GM19452 (cell line): ENCODE measurements at regions not wholly inside any gene's neighbourhood (a gene's known extent, or its start where the extent isn't known, plus 50 kb on each side); places are given as distances from the start of the nearest gene placed in this dataset.
"Not testable (repeated sequence)": the region's sequence is repeated elsewhere in the genome, so short reads cannot be mapped to it uniquely, and the experiment has no call there.

Source experiments
- ATAC-seq: cut with Tn5 transposase; IDR thresholded peaks from one replicate; pipeline ENCODE4 v1.9.1; 2021; ENCODE audit not compliant: unreplicated experiment

DNA sequence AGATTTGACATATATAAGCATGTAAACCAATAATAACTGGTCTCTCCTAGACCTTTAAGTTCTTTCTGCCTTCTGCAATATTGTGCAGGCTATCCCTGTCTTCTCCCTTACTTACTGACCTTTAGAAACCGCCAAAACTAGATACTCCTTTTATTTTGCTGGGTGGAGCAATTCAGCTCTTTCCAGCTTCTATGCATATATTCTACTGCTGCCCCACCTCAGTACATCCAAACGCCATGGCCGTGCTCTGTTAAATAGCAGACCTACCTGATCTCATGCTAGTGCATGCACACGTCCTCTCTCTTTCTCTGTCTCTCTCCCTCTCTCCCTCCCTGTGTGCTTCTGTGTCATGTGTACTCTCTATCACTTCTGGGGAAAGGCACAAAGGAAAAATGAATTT lies 76.7 kb upstream of the CAPRIN1 start:
- no peak for ATAC-seq

DNA sequence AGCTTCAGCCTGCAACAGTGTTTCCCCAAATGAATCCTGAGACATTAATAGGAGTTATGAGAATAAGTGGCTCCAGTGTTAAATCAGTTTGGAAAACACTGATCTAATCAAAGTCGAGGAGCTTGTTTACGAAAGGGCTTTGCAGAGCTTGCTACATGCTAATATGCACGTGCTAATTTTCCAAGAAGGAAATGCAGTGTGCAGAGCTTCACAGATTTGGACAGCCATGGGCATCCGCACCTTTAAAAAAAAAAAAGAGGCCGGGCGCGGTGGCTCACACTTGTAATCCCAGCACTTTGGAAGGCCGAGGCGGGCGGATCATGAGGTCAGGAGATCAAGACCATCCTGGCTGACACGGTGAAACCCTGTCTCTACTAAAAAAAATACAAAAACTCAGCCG lies 79.7 kb upstream of the LMO2 start:
- not testable (repeated sequence) for ATAC-seq

DNA sequence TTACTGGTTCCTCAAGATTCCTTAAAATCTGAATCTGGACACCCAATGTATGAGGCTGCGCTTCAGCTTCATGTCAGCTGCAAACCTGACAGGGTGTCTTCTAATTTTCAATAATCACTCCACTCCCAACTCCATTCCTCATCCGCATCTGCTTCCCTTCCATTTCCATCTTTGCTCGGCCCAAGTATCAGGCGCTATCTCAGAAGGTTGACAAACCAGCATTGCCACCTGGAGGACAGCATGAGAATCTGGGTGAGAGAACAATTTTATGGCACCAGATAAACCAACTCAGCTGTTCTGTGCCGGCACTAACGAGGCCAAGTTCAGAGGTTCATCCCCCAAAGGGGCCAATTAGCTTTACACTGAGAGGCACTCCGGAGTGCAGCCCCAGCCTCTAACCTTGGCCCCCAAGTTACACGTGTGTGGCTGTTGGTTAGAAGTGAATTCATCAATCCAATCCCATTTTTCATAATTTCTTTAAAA lies 79.1 kb upstream of the LMO2 start:
- no peak for ATAC-seq

DNA sequence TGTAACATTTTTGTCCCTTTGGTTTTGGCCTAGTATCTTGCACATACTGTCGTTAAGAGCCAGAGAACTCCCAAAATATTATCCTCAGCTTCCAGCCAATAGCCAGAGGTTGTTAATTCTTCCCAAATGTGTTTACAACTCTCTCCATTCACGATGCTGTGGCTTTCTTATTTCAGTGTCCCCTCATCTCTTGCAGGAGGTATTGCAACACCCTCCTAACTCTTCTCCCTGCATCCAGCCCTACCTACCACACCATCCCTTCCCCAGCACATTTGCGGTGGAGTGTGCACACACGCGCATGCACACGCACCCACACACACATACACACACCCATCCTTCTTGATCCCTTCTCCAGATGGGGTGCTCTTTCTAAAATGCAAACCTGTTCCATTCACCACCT lies 75.6 kb upstream of the LMO2 start:
- no peak for ATAC-seq

GRCh38 chr11:33965032-33965431 lies 73.2 kb upstream of the LMO2 start:
- no peak for ATAC-seq

DNA sequence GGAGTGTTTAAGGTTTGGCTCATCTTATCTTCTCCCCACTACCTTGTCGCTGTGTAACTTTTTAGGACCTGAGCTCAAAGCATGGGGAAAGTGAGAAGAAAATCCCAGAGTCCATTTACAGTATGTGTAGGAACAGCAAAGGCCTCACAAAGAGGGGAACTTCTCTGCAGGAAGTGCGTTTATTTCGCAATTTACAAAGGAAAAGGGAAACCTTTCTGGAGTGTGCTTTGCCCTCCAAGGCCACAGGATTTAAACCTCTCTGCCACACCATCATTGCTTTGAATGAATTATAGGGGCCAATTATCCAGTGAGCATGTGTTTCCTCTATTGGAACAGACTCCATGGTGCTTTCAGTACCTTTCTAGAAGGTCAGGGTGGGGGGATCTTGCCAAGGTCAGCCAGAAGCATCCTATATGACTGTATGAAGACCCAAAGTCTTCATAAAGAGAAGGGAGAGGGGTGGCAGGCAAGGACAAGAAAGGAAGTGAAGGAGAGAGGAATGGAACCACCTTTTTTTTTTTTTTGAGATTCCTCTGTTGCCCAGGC lies 68.1 kb upstream of the LMO2 start:
- ATAC-seq: no peak

DNA sequence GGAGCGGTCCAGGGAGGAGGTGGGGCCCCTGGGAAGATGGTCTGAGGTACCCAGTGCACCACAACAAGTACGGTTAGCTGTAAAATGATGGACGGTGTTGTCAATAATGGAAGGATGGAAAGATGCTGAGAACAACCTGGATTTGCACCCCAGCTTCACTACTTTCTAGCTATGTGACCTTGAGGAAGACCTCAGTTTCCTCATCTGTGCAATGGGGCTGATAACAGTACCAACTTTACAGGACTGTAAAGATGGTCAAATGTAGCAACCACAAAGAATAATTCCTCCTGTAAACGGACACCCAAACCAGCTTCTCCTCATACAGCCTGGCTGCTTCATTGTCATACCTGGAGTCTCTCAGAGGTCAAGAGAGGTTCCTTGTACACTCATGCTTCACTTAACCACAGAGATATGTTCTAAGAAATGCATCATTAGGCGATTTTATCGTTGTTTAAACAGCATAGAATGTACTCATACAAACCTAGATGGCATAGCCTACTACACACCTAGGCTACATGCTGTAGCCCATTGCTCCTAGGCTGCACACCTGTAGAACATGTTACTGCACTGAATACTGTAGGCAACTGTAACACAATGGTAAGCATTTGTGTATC lies 65.5 kb upstream of the LMO2 start:
- ATAC-seq: no peak

DNA sequence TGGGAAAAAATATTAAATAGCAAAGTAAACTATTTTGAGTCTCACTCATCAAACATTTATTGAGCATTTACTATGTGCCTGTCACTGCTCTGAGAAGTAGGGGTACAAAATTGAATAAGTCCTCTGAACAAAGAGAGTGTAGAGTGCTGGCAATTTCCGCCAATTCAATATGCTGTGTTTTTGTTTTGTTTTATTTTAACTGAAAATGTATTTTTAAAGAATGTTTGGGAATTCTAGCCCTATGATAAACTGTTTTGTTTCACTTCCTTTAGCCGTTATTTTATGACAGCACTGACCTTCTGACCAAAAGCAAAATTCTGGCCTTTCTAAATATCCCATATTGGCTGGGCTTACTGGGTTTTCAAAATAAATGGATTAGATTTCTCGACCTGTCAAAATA lies 64.7 kb upstream of the LMO2 start:
- ATAC-seq: no peak

GRCh38 chr11:33953289-33953688 lies 61.4 kb upstream of the LMO2 start:
- no peak for ATAC-seq

GRCh38 chr11:33952805-33953204 lies 60.9 kb upstream of the LMO2 start:
- no peak for ATAC-seq

DNA sequence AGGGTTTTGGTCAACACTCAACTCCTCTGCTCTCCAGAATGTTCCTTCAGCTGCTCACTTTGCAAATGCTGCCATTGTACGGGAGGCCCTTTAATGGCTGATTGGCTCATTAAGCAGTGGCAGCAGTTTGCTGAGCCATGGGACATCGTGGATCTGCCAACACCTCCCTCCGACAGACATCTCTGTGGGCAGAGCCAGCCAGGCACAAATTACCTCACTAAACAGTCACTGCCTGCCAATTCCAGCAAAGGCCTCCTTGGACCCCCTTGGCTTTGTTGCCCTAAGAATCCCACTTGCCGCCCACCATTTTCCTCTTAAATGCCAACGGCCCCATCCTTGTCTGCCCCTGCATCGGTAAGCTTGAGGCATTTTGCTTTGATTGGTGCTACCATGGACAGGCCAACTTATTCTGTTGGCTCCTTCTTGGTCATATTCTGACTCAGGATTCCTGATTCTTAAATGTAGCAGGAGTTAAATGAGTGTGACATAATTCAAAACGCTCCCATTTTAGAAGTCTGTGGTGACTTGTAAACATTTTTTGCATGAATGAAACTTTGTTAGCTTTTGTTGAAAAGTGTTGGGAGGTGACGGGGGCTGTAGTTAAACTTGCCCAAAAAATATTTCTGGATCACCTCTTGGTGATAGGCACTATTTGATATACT lies 57.5 kb upstream of the LMO2 start:
- ATAC-seq: no peak

GRCh38 chr11:33948494-33948893 lies 56.6 kb upstream of the LMO2 start:
- no peak for ATAC-seq

GRCh38 chr11:33947918-33948317 lies 56.0 kb upstream of the LMO2 start:
- not testable (repeated sequence) for ATAC-seq

- ATAC-seq: no peak
These were observed 55.1 kb upstream of the LMO2 start for GRCh38 chr11:33946930-33947329.

DNA sequence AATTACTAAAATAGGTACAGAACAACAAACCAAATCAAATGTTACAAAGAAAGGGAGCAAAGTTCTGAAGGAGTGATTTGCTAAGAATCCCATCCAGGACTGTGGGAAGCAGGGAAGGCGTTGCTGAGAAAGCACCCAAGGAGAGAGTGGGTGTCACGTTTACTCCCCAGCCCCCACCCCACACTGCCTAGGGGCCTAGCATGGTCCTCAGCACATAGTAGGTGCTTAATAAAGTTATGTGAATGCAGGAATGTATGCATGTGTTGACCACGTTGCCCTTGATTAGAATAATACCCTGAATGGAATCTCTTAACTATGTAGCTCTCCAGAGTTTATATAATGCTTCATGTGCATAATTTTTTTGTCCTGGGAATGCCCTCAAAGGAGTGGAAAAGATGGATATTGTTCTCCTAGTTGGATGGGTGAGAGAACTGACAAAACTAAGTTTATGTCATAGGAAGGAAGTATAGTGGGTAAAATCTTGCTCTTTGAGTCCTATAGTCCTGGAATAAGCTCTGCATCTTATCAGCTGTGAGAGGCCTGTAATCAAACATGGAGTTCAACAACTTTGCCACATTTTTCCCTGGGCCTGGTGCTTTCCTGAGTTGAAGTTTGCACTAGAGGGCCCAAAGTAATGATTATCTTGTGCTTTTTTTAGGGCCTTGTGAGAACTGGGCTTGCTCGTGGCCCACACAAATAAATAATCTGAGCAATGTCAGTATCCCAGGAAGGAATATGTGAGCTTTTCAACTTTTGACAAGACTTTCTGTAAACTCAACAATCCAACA lies 53.8 kb upstream of the LMO2 start:
- no peak for ATAC-seq

- no peak for ATAC-seq
These were observed 53.0 kb upstream of the LMO2 start for GRCh38 chr11:33944693-33945424.

DNA sequence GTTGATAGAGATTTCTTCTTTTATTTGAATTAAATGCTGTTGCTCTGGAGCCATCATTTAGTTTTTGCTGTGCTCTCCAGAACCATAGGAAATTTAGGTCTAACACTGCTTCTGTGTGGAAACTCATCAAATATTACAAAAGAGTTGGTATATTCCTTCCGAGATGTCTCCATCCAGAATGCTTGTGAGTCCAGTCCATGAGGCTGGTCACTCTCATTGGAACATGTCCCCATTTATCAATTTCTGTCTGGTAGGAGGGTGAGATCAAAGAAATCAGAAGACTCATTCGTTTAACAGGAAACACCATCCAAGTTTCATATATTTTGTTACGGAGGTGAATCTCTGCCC lies 52.4 kb upstream of the LMO2 start:
- no peak for ATAC-seq

DNA sequence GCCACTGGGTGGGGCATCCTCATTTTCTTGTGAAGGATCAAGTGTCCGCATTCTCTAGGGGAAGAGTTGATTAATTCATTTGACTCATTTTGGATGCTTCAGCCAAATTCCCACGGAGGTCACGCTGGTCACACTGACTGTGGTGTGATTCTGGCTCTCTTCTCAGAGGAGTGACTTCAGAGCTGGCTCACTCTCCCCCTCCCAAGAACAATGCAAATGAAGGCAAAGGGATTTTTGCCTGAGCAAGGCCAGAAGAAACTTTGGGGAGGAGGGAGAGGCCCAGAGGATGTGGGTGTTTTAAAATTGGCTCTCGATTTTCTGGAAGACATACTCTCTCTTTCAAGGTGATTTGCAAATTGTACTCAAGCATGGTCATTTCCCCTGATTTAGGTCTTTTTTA lies 51.1 kb upstream of the LMO2 start:
- no peak for ATAC-seq

GRCh38 chr11:33941637-33942160 lies 49.8 kb upstream of the LMO2 start:
- no peak for ATAC-seq
